Uterus (tissue), 2 donors: ENCODE measurements at regions not wholly inside any gene's neighbourhood (a gene's known extent, or its start where the extent isn't known, plus 50 kb on each side); places are given as distances from the start of the nearest gene placed in this dataset.

Experiments
- CTCF ChIP-seq, 4 experiments: fragments of 200-600 bp in 2 of 4; fragments of 450-650 bp in 2 of 4; sonication (generic) in 2 of 4; IDR thresholded peaks; one replicate each; pipeline ENCODE4 v1.5.1; 2016 to 2019; ENCODE audit warnings: antibody characterized with exemption in 4 of 4, mild to moderate bottlenecking in 2 of 4, moderate library complexity in 1 of 4
- POLR2A ChIP-seq, 2 donors: fragments of 450-650 bp; IDR thresholded peaks; one replicate each; pipeline ENCODE4 v1.6.1; 2016; ENCODE audit warnings: antibody characterized with exemption in 2 of 2, mild to moderate bottlenecking in 1 of 2, moderate library complexity in 1 of 2

GRCh38 chr21:24153137-24153536 lies 1454.1 kb downstream of the MRPL39 start:
- no peak for TF ChIP-seq CTCF (IDR thresholded peaks at IDR 0.05)
- no peak for TF ChIP-seq POLR2A (IDR thresholded peaks at IDR 0.05)
